ENCODE measurements at regions not wholly inside any gene's neighbourhood (a gene's known extent, or its start where the extent isn't known, plus 50 kb on each side); places are given as distances from the start of the nearest gene placed in this dataset.

DNA sequence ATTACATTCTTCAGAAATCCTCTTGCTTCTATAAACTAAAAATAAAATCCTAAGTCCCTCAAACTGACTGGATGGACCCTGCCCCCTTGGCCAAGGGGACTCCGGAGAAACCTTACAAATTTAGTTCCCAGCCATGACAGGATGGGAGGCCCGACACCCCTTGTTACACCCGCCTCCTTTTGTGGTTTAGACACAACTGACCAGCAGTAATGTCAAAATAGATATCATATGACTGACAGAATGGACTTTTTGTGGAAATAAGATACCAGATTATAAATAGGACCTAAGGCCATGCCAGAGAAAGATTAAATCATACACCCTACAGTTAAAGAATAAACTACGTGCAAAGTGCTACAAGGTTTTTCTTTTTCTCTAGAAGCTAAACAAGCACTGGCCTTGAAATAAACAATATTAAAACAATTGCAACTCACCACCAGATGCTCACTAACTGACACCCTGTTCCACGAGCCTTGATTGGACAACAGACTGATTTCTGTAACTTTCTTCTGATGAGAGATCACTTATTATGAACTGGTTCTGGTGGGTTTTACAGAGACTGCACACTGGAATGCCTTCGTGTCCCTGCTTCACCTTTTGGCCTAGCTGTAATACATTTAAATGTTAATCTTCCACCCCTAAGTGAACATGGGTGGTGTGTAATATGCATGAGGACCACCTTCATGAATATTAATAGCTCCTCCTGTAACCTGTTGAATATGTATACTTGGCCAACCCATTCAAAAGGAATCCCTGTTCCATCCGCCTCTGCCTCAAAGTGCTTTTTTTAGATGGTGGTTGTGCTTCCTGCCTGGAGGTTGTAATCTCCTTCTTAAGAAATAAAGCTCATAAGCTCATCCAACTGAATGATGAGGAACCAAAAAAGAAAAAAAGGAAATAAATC, 99.6 kb downstream of the ODF2L start:
- DNase-seq = no peak

GRCh38 chr1:86289746-86290145, 106.4 kb downstream of the ODF2L start:
- no peak for DNase-seq

GRCh38 chr1:86289161-86289560, 107.0 kb downstream of the ODF2L start:
- no peak for DNase-seq

GRCh38 chr1:86288586-86289147, 107.5 kb downstream of the ODF2L start:
- no peak for DNase-seq

GRCh38 chr1:86285796-86286195, 110.3 kb downstream of the ODF2L start:
- DNase-seq = no peak

DNA sequence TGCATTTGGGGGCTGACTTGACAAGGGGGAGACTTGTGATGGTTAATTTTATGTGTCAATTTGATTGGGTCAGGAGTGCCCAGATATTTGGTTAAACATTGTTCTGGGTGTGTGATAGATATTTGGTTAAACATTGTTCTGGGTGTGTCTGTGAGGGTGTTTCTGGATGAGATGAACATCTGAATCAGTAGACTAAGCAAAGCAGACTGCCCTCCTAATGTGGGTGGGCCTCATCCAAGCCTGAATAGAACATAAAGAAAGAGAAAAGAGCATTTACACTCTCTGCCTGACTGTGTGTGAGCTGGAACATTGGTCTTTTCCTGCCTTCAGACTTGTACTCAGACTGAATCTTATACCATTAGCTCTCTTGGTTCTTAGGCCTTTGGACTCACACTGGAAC, 113.5 kb downstream of the ODF2L start:
- no peak for DNase-seq

DNA sequence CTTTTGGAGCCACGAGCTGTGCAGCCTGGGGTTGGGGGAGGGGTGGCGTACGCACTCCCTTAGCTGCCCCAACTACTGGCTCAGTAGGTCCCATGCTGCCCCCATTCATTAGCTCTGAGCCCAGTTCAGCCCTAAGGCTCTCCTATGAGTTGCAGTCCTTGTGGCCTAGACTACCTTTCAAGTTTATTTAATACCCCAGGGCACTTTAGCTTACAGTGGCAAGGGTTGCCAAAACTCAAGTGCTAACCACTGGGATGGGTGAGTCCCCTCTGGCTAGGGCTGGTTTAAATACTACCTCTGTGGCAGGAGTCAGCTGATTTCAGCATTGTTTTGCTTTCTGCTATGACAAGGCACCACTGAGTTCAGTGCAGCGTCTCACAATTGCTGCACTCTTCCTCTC, 118.2 kb downstream of the ODF2L start:
- no peak for DNase-seq

GRCh38 chr1:86273066-86273465, 116.5 kb upstream of the COL24A1 start:
- no peak for DNase-seq

- DNase-seq = no peak
Observed at GRCh38 chr1:86272083-86272482, 115.5 kb upstream of the COL24A1 start.

DNA sequence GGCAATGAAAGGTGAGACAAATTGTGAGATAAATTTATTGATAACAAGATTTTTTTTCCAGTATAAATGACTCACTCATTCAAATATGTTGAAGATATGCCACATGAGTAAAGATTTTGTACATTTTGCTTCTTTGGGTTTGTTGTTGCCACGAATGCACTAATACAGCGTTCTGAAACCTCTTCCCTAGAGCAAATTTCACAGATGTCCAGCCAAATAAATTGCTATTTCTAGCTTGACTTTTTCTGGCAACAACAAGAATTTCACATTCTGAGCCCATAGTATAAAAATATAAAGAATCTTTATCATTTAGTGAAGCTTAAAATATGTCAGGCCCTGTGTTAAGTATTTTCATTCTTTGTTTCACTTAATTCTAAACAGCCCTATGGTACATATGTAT, 114.5 kb upstream of the COL24A1 start:
- DNase-seq = no peak

- no peak for DNase-seq
Observed at GRCh38 chr1:86263101-86263500, 106.5 kb upstream of the COL24A1 start.

DNA sequence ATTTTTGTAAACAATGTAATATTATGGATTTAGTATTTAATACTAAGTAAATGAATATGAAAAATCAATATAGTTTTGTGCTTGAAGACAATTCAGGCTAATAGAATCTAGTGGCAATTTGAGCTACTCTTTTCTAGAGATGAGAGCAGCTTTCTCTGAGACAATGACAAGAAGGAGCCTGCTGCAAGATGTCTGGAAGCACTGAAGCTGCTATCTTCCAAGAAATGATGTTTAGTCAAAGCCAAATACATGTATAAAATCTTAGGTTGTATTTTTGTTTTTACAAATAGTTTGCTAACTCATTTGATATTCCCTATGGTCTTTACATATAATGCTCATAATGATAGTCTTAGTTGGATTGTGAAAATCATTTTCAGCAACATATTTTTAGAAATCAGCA, 103.9 kb upstream of the COL24A1 start:
- DNase-seq = no peak

GRCh38 chr1:86259390-86259789, 102.8 kb upstream of the COL24A1 start:
- peak; percentile 13 for DNase-seq

- no peak for DNase-seq
Observed at GRCh38 chr1:86258101-86258500, 101.5 kb upstream of the COL24A1 start.

- no peak for DNase-seq
Observed at GRCh38 chr1:86247597-86248279, 91.2 kb upstream of the COL24A1 start.

GRCh38 chr1:86245566-86246190, 89.1 kb upstream of the COL24A1 start:
- DNase-seq = no peak

GRCh38 chr1:86239894-86240293, 83.3 kb upstream of the COL24A1 start:
- peak; percentile 51 for DNase-seq

DNA sequence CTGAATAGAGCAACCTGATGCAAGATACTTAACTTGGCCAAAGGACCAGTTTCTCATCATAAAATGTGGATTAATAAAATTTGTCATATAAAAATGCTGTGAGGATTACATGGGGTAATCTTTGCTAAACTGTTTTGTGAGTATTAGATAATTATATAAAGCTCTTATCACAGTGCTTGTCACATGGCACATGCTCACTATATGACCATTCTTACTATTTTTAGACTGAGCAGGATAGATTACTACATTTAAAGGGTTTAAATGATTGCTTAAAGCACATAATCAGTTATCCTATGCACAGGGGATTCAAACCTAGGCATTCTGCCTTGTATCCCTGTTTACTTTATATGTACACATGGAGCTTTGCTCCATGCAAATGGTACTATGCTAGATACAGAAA, 82.9 kb upstream of the COL24A1 start:
- no peak for DNase-seq

- no peak for DNase-seq
Observed at GRCh38 chr1:86238226-86238625, 81.7 kb upstream of the COL24A1 start.

DNA sequence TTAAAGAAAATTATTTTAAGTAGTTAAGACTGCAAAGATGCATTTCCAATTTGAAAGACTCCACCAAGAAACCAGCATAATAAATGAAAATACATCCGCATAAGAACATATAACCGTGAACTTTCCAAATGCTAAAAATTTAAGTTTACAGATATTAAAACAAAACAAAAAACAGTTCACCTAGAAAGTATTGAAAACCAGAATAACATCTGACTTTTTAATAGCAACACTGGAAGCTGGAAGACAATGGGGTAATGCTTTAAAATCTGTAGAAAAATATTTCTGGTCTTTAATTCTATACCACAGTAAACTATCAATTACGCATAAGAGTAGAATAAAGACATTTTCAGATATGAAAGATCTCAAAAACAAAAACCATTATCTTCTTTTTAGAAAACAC, 79.3 kb upstream of the COL24A1 start:
- DNase-seq = no peak

DNA sequence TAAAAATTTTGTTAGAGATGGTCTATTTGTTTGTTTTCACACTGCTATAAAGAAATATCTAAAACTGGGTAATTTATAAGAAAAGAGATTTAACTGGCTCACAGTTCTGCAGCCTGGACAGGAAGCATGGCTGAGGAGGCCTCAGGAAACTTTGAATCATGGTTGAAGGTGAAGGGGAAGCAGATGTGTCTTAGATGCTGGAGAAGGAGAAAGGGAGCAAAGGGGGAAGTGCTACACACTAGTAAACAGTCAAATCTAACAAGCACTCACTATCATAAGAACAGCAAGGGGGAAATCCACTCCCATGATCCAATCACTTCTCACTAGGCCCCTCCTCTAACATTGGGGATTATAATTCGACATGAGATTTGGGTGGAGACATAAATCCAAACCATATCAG, 76.8 kb upstream of the COL24A1 start:
- no peak for DNase-seq

- no peak for DNase-seq
Observed at GRCh38 chr1:86231076-86231475, 74.5 kb upstream of the COL24A1 start.

GRCh38 chr1:86229405-86229975, 72.9 kb upstream of the COL24A1 start:
- DNase-seq = no peak
